A673 (cell line): ENCODE measurements at regions not wholly inside any gene's neighbourhood (a gene's known extent, or its start where the extent isn't known, plus 50 kb on each side); places are given as distances from the start of the nearest gene placed in this dataset.

Source experiments
- EZH2 ChIP-seq: fragments of 200-600 bp; sonication (generic); IDR thresholded peaks from 2 replicates; pipeline ENCODE4 v1.6.1; 2017; ENCODE audit warnings: borderline replicate concordance, low read depth, mild to moderate bottlenecking, mixed read lengths, antibody characterized with exemption, low read length; ENCODE audit not compliant: poor library complexity, severe bottlenecking
- TF ChIP-seq, protein P1 (sequence below): fragments of 300-800, 200-600 bp; sonication (generic); conservative IDR thresholded peaks from 2 replicates; pipeline ENCODE4 v1.5.1; 2017; ENCODE audit warnings: low read depth, mild to moderate bottlenecking, antibody characterized with exemption, low read length, moderate library complexity, mixed read lengths

DNA sequence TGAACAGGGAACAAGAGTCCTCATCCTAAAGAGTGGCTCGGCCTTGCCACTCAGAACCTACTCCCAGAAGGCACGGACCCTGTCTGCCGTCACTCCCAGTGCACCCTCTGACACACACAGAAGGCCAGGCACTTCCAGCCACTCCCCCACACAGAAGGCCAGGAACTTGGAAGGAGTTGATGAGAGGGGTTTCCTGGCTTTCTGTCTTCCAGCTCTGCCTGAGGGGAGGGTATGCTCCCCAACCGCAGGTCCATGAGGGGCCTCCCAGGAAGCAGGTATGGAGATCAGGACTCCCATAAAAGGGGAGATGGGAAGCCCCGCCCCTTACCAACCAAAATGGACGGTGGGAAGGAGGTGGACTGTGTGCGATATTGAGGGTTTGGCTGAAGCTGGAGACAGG lies 247.6 kb upstream of the IRX4 start:
- TF ChIP-seq, protein P1, sequence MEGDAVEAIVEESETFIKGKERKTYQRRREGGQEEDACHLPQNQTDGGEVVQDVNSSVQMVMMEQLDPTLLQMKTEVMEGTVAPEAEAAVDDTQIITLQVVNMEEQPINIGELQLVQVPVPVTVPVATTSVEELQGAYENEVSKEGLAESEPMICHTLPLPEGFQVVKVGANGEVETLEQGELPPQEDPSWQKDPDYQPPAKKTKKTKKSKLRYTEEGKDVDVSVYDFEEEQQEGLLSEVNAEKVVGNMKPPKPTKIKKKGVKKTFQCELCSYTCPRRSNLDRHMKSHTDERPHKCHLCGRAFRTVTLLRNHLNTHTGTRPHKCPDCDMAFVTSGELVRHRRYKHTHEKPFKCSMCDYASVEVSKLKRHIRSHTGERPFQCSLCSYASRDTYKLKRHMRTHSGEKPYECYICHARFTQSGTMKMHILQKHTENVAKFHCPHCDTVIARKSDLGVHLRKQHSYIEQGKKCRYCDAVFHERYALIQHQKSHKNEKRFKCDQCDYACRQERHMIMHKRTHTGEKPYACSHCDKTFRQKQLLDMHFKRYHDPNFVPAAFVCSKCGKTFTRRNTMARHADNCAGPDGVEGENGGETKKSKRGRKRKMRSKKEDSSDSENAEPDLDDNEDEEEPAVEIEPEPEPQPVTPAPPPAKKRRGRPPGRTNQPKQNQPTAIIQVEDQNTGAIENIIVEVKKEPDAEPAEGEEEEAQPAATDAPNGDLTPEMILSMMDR, result no peak
- TF ChIP-seq EZH2, result no peak
